ENCODE measurements at regions not wholly inside any gene's neighbourhood (a gene's known extent, or its start where the extent isn't known, plus 50 kb on each side); places are given as distances from the start of the nearest gene placed in this dataset.
A peak's percentile ranks its signal among the peaks of the same experiment; 100 is the strongest.

DNA sequence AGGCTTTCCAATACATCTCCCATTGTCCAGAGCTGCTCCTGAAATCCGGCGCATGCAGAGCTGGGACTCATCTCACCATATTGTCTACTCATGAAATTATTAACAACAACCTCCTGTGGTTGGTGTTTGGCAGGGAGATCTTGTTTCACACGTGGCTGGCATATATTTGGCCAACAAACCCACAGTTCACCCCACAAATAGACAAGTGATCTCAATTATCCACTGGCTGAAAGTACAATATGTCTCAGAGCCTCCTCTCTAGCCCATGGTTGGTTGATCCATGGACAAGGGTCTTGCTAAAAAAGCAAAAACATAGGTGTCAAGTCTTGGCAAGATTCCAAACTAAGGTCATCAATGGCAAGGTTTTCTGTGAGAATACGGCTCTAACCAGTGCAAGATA is 386.9 kb downstream of the ETS1 start:
- ATAC-seq (no peak), DNase-seq (ENCODE audit: low spot score) (no peak)

- no peak for ATAC-seq
- DNase-seq (ENCODE audit: low spot score): no peak
Measured at GRCh38 chr11:128198216-128198772, 389.1 kb downstream of the ETS1 start.

DNA sequence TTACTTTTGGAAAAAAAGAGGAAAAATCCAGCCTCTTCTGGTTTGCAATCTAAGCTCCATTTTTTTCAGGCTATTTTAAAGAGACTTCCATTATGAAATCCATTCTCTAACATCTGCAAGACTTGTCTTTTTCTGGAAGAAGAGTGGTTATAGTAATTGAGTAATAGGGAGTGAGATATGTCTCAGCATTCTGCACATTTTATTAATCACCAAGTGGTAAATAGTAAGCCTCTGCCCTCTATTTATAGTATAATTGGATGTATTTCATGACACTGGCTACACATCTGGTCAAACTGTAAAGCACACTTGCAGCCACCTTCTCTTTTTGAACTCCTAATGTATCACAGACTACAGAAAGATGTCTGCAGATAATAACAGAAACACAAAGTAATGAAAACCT is 391.1 kb downstream of the ETS1 start:
- no peak for DNase-seq (ENCODE audit: low spot score)
- ATAC-seq: no peak

GRCh38 chr11:128195756-128196155 is 391.6 kb downstream of the ETS1 start:
- no peak for DNase-seq (ENCODE audit: low spot score)
- ATAC-seq: no peak

DNA sequence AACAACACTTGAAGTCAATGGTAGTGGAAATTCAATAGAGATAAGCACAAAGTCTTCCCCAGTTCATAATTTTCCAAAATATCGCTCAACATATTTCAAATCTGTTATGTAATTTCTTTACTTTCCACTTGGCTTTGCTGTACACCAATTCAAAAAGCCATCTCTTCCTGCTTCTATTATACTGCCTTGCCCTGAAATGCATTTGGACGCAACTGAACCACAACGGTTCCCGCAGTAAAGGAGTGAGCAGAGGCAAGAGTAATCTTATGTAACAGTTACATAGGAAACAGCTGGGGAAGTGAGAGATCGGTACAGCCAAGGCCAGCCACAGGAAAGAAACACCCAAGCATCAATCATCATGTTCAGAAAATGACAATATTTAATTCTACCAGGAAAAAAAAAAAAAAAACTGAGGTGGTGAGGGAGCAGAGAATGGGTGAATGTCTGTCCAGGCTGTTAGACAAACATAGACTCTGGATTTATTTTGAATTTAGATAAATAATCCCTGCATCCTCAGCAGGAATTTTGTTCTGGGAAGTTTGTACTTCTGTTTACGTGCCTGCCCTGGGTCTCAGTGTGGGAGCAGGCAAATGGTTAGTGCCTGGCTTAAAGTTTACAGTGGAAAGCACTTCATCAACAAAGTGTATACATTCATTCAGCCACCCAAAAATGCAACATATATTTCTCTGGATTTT is 392.2 kb downstream of the ETS1 start:
- DNase-seq (ENCODE audit: low spot score) (no peak), ATAC-seq (peak; percentile 67)

- ATAC-seq (no peak), DNase-seq (ENCODE audit: low spot score) (no peak)
Measured at GRCh38 chr11:128194216-128194615, 393.1 kb downstream of the ETS1 start.

DNA sequence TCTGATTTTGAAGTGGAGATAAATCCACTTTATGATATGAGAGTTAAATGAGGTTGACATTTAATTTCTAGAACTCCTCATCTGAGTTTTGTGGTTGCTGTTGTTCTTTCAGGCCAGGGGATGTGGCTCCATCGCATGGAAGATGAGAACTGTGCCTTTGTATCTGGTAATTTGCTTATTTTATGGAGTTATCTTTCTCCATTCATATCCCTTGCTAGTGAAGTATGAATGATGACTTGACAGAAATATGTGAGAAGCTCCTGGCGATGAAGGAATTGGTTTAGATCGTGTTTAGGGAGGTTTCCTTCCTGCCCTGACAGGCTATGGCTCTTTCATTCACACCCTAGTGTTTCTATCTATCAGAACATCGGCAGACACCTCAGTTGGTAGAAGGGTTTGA is 393.7 kb downstream of the ETS1 start:
- ATAC-seq: no peak

DNA sequence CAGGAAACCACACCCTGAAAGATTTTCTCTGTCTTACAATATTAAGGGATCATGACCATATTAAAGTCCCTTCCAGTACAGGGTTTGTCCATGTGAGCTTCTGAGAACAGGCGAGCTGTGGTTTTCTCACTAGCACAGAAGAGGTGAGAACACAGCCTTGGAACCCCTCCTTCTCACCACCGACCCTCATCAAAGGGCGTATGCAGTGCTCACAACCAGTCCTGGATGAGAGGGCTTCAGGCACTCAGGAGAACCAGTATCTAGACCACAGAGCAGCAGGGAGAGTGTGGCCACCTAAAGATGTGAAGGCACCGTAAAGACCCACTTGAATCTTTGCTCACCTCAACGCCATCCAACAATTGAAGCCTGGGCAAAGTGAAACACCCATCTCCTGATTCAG is 397.0 kb downstream of the ETS1 start:
- ATAC-seq: no peak

More for the DNA sequence above, 393.7 kb downstream of the ETS1 start:
- no peak for DNase-seq (ENCODE audit: low spot score)

DNA sequence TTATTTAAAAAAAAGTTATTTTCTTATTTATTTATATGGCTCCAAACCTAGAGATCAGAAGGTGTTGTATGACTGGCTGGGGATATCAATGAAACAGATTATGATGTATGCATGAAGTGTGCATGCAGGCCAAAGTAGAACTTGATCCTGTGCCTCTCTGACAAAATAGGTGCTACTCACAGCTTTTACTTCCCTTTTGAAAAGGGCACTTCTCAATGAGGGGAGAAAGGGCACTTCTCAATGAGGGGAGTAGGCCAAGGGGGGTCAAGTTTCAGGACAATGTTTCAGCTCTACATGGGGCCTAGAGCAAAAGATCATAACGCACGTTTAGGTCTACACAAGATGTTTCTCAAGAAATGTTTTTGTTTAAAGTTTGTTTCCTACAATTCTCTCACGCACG is 397.5 kb downstream of the ETS1 start:
- ATAC-seq: no peak
- DNase-seq (ENCODE audit: low spot score): no peak

More for the DNA sequence above, 397.0 kb downstream of the ETS1 start:
- no peak for DNase-seq (ENCODE audit: low spot score)

DNA sequence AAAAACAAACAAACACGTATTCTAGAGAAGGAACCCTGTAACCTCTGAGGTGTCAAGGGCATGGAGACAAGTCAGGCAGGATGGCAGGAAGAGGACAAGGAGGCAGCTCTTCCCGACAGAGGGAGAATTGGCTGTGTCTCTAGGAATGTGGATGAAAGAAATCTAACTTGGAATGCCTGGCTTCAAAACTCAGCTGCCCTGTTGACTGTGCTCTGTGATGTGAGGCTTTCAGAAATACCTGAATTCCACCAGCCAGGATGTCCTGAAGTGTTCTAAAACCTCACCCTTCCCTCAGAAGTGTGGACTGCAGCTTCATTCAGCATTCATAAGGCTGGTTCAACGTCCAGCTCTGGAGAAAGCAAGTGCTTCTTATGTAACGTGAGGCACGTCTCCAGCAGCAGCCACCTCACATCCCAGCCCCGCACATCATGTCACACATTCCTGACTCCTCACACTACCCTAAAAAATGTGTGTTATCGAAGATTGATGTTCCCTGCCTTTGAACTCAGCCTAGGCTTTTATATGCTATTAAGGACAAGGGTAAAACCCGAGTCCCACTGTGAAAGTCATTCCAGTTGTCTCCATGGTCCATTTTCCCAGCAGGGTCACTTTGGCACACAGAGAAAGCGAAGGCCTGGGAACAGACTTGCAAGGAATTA is 398.9 kb downstream of the ETS1 start:
- no peak for DNase-seq (ENCODE audit: low spot score)

DNA sequence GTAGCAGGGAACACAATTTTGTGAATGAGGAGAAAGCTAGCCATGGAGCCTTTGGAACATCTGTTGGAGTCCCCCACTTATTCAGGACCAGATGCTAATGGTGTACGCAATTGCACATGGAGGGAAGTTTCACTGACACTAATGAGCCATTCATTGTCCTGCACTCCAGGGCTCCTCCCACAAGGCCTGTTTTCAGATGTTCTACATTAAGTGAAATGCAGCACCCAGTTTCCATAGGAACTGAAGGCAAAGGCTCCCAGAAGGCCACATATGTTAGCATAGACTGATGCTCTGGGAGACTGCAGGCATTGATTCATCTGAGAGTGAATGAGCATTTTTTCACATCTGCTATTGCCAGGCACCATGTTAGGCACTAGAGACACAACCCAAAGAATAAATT is 399.5 kb downstream of the ETS1 start:
- no peak for DNase-seq (ENCODE audit: low spot score)
- no peak for ATAC-seq

More for the DNA sequence above, 398.9 kb downstream of the ETS1 start:
- ATAC-seq: no peak

DNA sequence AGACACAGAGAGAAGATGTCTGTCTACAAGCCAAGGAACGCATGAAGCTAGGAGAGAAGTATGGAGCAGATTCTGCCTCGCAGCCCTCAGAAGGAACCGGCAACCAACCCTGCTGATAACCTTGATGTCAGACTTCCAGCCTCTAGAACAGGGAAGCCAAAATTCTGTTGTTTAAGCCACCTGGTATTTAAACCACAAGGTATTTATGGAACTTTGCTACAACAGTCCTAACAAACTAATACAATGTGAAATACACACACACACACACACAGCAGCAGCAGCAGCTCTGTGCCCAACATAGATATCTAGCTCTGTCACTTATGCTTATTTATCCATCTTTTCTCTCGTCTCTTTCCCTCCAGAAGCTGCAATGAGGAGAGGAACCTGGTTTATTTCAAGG is 400.0 kb downstream of the ETS1 start:
- no peak for DNase-seq (ENCODE audit: low spot score)
- no peak for ATAC-seq

GRCh38 chr11:128184981-128185380 is 402.4 kb downstream of the ETS1 start:
- DNase-seq (ENCODE audit: low spot score) (no peak), ATAC-seq (no peak)

GRCh38 chr11:128182844-128183243 is 404.5 kb downstream of the ETS1 start:
- no peak for ATAC-seq
- DNase-seq (ENCODE audit: low spot score): no peak

GRCh38 chr11:128181984-128182383 is 405.4 kb downstream of the ETS1 start:
- DNase-seq (ENCODE audit: low spot score) (no peak), ATAC-seq (no peak)

GRCh38 chr11:128181088-128181480 is 406.3 kb downstream of the ETS1 start:
- ATAC-seq: no peak
- no peak for DNase-seq (ENCODE audit: low spot score)

- ATAC-seq (no peak), DNase-seq (ENCODE audit: low spot score) (no peak)
Measured at GRCh38 chr11:128180441-128181087, 406.8 kb downstream of the ETS1 start.

DNA sequence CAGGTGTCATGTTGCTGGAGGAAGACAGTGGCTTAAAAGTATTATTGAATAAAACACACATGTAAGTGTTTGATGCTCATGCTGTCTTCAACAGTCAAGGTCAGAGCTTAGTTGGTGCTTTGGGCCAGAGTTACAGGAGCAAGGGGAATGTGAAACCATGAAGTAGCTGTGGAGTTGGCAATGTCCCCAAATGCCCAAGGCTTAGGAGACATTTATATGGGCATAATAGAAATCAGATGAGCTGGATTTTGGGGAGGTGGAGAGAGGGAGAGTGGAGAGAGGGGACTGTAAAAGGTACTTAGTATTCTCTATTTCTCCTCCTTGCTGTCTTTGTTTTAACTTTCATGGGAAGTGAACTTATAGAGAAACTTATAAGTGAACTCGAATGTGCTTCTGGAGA is 407.8 kb downstream of the ETS1 start:
- no peak for DNase-seq (ENCODE audit: low spot score)
- ATAC-seq: no peak

DNA sequence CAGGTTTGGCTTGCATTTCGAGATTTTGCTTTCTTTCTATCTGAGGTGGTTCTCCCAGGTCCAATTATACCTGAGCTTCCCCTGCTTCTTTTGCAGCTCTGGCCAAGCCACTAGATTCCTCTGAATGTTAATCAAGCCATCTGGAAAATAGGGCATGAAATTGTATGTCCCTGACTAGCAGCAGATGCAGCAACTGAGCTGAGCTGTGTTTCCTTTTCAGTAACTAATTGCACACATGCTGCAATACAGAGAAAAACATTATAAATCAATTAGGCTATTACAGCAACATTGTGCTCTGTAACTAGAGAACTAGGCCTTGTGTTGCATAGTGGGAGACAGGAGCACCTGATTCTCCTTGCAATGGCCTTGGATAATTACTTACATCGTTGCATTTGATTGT is 408.3 kb downstream of the ETS1 start:
- ATAC-seq (no peak), DNase-seq (ENCODE audit: low spot score) (no peak)

DNA sequence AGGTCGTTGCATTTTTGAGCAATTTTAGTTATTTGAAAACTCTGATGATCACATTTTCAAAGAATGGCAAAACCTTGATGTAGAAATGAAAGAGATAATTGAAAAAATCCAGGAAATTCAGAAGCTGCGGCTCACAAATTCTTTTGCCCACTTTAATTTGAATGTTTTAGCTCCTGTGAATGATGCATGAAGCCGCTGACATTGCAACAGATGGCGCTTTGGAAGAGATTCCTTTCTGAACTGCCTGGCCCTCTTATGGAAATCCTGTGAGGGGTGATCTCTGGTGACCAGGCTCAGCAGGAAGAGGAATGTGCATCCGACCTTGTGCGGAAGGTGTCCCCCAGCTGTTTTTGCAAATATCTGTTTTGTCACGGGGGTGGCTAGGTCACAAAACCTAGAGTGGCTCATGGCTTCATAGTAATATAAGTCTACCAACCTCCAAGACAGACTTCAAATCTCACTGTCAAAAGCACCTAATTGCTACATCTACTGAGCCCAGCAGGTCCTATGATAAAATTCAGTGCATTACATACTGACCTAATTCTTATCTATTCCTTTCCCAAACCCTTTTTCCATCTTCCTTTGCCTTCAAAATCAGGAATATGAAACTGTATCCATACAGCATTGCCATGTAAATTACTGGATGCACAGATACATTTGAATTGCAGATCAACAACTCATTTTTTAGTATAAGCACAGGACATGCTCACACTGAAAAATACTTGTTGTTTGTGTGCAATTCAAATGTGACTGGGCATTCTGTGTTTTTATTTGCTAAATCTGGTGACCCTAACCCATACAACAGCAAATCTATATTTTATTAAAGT is 412.7 kb downstream of the ETS1 start:
- DNase-seq (ENCODE audit: low spot score) (no peak), ATAC-seq (no peak)
